ENCODE measurements at regions not wholly inside any gene's neighbourhood (a gene's known extent, or its start where the extent isn't known, plus 50 kb on each side); places are given as distances from the start of the nearest gene placed in this dataset.
A peak's percentile ranks its signal among the peaks of the same experiment; 100 is the strongest.

GRCh38 chr10:44013981-44014380 lies 365.3 kb upstream of the ZNF32 start:
- Histone ChIP-seq H4K20me1 (ENCODE audit: insufficient read depth, low read length) (no peaks in the 10 kb centered on the region), H3F3A (ENCODE audit: insufficient read depth, low read length) (peaks cover 19% of the 10 kb centered on the region), H3K27me3 (replicated peaks; ENCODE audit: insufficient read depth, low read length) (no peaks in the 10 kb centered on the region), H3K4me3 (ENCODE audit: low read length) (no peak overlapping the region), H3K27ac (ENCODE audit: low read length) (no peak overlapping the region), H3K9me2 (replicated peaks; ENCODE audit: insufficient read depth, low read length) (no peaks in the 10 kb centered on the region), H3K36me3 (replicated peaks; ENCODE audit: insufficient read depth, low read length) (no peaks in the 10 kb centered on the region), H3K9ac (ENCODE audit: low read length) (no peak overlapping the region), H3K4me1 (ENCODE audit: low read length) (peaks cover 52% of the 10 kb centered on the region), H2AFZ (ENCODE audit: low read length) (no peak overlapping the region), H3K4me2 (ENCODE audit: low read depth, low read length) (no peak overlapping the region), H3K79me2 (ENCODE audit: low read length) (no peaks in the 10 kb centered on the region), H3K9me3 (replicated peaks; ENCODE audit: insufficient read depth, low read length) (no peaks in the 10 kb centered on the region)
- TF ChIP-seq EZH2phosphoT487 (IDR thresholded peaks at IDR 0.05; ENCODE audit: low read length) = no peak
- no peak for TF ChIP-seq EZH2 (optimal IDR thresholded peaks at IDR 0.05; ENCODE audit: low read depth, low read length)
- TF ChIP-seq CTCF (IDR thresholded peaks at IDR 0.05; ENCODE audit: low read length) = no peak
- DNase-seq = no peak

GRCh38 chr10:44012921-44013320 lies 364.2 kb upstream of the ZNF32 start:
- Histone ChIP-seq H3K36me3 (replicated peaks; ENCODE audit: insufficient read depth, low read length) (no peaks in the 10 kb centered on the region), H3K79me2 (ENCODE audit: low read length) (no peaks in the 10 kb centered on the region), H3K9me2 (replicated peaks; ENCODE audit: insufficient read depth, low read length) (no peaks in the 10 kb centered on the region), H3K27me3 (replicated peaks; ENCODE audit: insufficient read depth, low read length) (no peaks in the 10 kb centered on the region), H3K9ac (ENCODE audit: low read length) (no peak overlapping the region), H4K20me1 (ENCODE audit: insufficient read depth, low read length) (no peaks in the 10 kb centered on the region), H3K4me1 (ENCODE audit: low read length) (peaks cover 63% of the 10 kb centered on the region), H3F3A (ENCODE audit: insufficient read depth, low read length) (peaks cover 25% of the 10 kb centered on the region), H2AFZ (ENCODE audit: low read length) (no peak overlapping the region), H3K9me3 (replicated peaks; ENCODE audit: insufficient read depth, low read length) (no peaks in the 10 kb centered on the region), H3K27ac (ENCODE audit: low read length) (no peak overlapping the region), H3K4me2 (ENCODE audit: low read depth, low read length) (no peak overlapping the region), H3K4me3 (ENCODE audit: low read length) (no peak overlapping the region)
- no peak for DNase-seq
- TF ChIP-seq EZH2phosphoT487 (IDR thresholded peaks at IDR 0.05; ENCODE audit: low read length) (no peak), EZH2 (optimal IDR thresholded peaks at IDR 0.05; ENCODE audit: low read depth, low read length) (no peak), CTCF (IDR thresholded peaks at IDR 0.05; ENCODE audit: low read length) (no peak)

GRCh38 chr10:44011603-44011981 lies 362.9 kb upstream of the ZNF32 start:
- no peak for TF ChIP-seq CTCF (IDR thresholded peaks at IDR 0.05; ENCODE audit: low read length)
- no peak for TF ChIP-seq EZH2 (optimal IDR thresholded peaks at IDR 0.05; ENCODE audit: low read depth, low read length)
- Histone ChIP-seq H3K27ac (ENCODE audit: low read length) (peak overlapping the region; percentile 81), H3K79me2 (ENCODE audit: low read length) (no peaks in the 10 kb centered on the region), H3F3A (ENCODE audit: insufficient read depth, low read length) (peaks cover 23% of the 10 kb centered on the region), H3K4me3 (ENCODE audit: low read length) (no peak overlapping the region), H3K9me2 (replicated peaks; ENCODE audit: insufficient read depth, low read length) (no peaks in the 10 kb centered on the region), H3K4me2 (ENCODE audit: low read depth, low read length) (peak overlapping the region; percentile 47), H4K20me1 (ENCODE audit: insufficient read depth, low read length) (no peaks in the 10 kb centered on the region), H3K27me3 (replicated peaks; ENCODE audit: insufficient read depth, low read length) (no peaks in the 10 kb centered on the region), H2AFZ (ENCODE audit: low read length) (no peak overlapping the region), H3K9me3 (replicated peaks; ENCODE audit: insufficient read depth, low read length) (no peaks in the 10 kb centered on the region), H3K9ac (ENCODE audit: low read length) (peak overlapping the region; percentile 8; the same call in 1 of the 2 replicates), H3K36me3 (replicated peaks; ENCODE audit: insufficient read depth, low read length) (no peaks in the 10 kb centered on the region), H3K4me1 (ENCODE audit: low read length) (peaks cover 56% of the 10 kb centered on the region)
- DNase-seq = peak; percentile 26
